ENCODE measurements at regions not wholly inside any gene's neighbourhood (a gene's known extent, or its start where the extent isn't known, plus 50 kb on each side); places are given as distances from the start of the nearest gene placed in this dataset.
A peak's percentile ranks its signal among the peaks of the same experiment; 100 is the strongest.

- TF ChIP-seq TCF12 (IDR thresholded peaks at IDR 0.05; ENCODE audit: low read depth): no peak
- peak; percentile 48 for TF ChIP-seq RAD21 (IDR thresholded peaks at IDR 0.05; ENCODE audit: low read depth)
- no peak for TF ChIP-seq YY1 (IDR thresholded peaks at IDR 0.05; ENCODE audit: low read depth)
Observed at GRCh38 chr15:30030345-30030744, 52.4 kb upstream of the GOLGA8J start.

- TF ChIP-seq ZBTB7A (IDR thresholded peaks at IDR 0.05; ENCODE audit: low read depth) (no peak), YY1 (IDR thresholded peaks at IDR 0.05; ENCODE audit: low read depth) (no peak), NFIC (IDR thresholded peaks at IDR 0.05) (no peak), CREB1 (IDR thresholded peaks at IDR 0.05; ENCODE audit: low read depth) (no peak), FOXM1 (IDR thresholded peaks at IDR 0.05; ENCODE audit: borderline replicate concordance, low read depth) (no peak), TEAD4 (IDR thresholded peaks at IDR 0.05) (no peak), MAX (IDR thresholded peaks at IDR 0.05) (no peak), RAD21 (IDR thresholded peaks at IDR 0.05; ENCODE audit: low read depth) (no peak), TCF12 (IDR thresholded peaks at IDR 0.05; ENCODE audit: low read depth) (no peak), EGR1 (IDR thresholded peaks at IDR 0.05) (no peak), CEBPB (IDR thresholded peaks at IDR 0.05) (no peak), EP300 (IDR thresholded peaks at IDR 0.05; ENCODE audit: borderline replicate concordance) (no peak), TAF1 (IDR thresholded peaks at IDR 0.05; ENCODE audit: low read depth) (no peak), REST (IDR thresholded peaks at IDR 0.05; ENCODE audit: low read depth) (no peak), USF1 (IDR thresholded peaks at IDR 0.05) (no peak)
Observed at GRCh38 chr15:30023798-30024295, 58.9 kb upstream of the GOLGA8J start.

GRCh38 chr15:30010746-30011145 is 72.0 kb upstream of the GOLGA8J start:
- no peak for TF ChIP-seq REST (IDR thresholded peaks at IDR 0.05; ENCODE audit: low read depth)
- TF ChIP-seq RAD21 (IDR thresholded peaks at IDR 0.05; ENCODE audit: low read depth): no peak
- no peak for TF ChIP-seq TCF12 (IDR thresholded peaks at IDR 0.05; ENCODE audit: low read depth)
- no peak for TF ChIP-seq YY1 (IDR thresholded peaks at IDR 0.05; ENCODE audit: low read depth)
- TF ChIP-seq NFIC (IDR thresholded peaks at IDR 0.05): no peak
- no peak for TF ChIP-seq FOXM1 (IDR thresholded peaks at IDR 0.05; ENCODE audit: borderline replicate concordance, low read depth)

- TF ChIP-seq TAF1 (IDR thresholded peaks at IDR 0.05; ENCODE audit: low read depth) (no peak), YY1 (IDR thresholded peaks at IDR 0.05; ENCODE audit: low read depth) (no peak), TEAD4 (IDR thresholded peaks at IDR 0.05) (no peak), NFIC (IDR thresholded peaks at IDR 0.05) (no peak), TCF12 (IDR thresholded peaks at IDR 0.05; ENCODE audit: low read depth) (no peak), ZBTB7A (IDR thresholded peaks at IDR 0.05; ENCODE audit: low read depth) (no peak), EGR1 (IDR thresholded peaks at IDR 0.05) (no peak), EP300 (IDR thresholded peaks at IDR 0.05; ENCODE audit: borderline replicate concordance) (no peak), USF1 (IDR thresholded peaks at IDR 0.05) (no peak), MAX (IDR thresholded peaks at IDR 0.05) (no peak), REST (IDR thresholded peaks at IDR 0.05; ENCODE audit: low read depth) (no peak), CEBPB (IDR thresholded peaks at IDR 0.05) (no peak), CREB1 (IDR thresholded peaks at IDR 0.05; ENCODE audit: low read depth) (no peak), FOXM1 (IDR thresholded peaks at IDR 0.05; ENCODE audit: borderline replicate concordance, low read depth) (no peak), RAD21 (IDR thresholded peaks at IDR 0.05; ENCODE audit: low read depth) (no peak)
Observed at GRCh38 chr15:30008156-30008555, 74.6 kb upstream of the GOLGA8J start.

- TF ChIP-seq YY1 (IDR thresholded peaks at IDR 0.05; ENCODE audit: low read depth) (no peak), MAX (IDR thresholded peaks at IDR 0.05) (no peak), ZBTB7A (IDR thresholded peaks at IDR 0.05; ENCODE audit: low read depth) (no peak)
Observed at GRCh38 chr15:30001602-30002001, 81.2 kb upstream of the GOLGA8J start.

Measured in Ishikawa (cell line).